CD1c-positive myeloid dendritic cell (primary cell): ENCODE measurements at regions not wholly inside any gene's neighbourhood (a gene's known extent, or its start where the extent isn't known, plus 50 kb on each side); places are given as distances from the start of the nearest gene placed in this dataset.

Experiments used
- DNase-seq: peaks from one replicate; pipeline ENCODE4 v3.0.0-alpha.2; 2016; ENCODE audit errors: extremely low spot score

DNA sequence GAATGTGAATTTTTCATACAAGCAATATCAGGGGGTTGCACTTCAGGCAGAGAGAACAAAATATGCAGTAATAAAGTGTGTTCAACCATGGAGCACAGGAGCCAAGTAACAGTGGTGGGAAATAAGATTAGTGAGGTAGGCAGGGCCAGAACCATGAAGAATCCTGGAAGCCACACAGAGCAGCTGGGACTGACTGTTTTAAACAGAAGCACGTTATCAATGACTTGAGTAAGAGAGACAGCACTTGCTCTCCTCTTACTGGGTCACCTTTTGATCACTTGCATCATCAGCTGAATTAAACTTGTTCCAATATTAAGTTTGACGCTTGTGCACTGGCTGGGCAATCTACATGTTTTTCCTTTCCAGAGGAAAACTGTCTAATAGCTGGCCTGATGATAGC, 238.5 kb downstream of the TBX18 start:
- DNase-seq = no peak

- DNase-seq = no peak
Observed at GRCh38 chr6:84524636-84525035, 239.8 kb downstream of the TBX18 start.

- no peak for DNase-seq
Observed at GRCh38 chr6:84522135-84522549, 242.3 kb downstream of the TBX18 start.

- no peak for DNase-seq
Observed at GRCh38 chr6:84521511-84521910, 242.9 kb downstream of the TBX18 start.

DNA sequence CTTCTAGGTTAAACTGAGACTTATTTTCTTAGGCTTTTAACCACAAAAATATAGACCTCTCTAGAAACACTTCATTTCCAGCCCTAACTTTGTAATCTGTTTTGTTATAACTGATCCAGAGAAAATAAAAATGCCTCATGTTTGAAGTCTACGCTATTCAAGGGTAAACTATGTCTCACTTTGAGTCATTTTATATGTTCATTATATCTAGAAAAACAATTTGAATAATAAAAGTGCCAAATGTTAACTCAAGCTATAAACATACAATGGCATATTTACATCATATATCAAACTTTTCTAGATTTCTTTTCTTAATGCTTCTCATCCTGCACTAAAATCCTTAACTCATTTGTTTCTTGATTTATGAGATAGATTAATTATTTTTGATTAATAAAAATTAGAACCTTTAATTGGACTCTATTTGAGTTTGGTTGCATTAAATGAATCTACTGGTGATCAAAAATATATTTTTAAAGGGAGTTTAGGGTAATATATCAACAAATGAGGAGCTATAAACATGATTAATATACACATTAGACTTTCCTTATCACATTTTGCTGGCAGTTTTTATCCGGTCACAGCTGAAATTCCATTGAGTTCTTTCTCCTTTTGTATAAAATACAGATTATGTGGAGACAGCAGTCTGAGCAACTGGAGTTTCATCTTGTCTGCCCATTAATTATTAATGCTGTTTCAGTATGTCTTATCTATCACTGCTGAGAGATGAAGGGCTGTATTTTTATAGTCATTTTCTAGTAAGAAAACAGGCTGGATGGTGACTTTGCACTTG, 246.5 kb downstream of the TBX18 start:
- DNase-seq = no peak

GRCh38 chr6:84516154-84516553, 248.2 kb downstream of the TBX18 start:
- no peak for DNase-seq

DNA sequence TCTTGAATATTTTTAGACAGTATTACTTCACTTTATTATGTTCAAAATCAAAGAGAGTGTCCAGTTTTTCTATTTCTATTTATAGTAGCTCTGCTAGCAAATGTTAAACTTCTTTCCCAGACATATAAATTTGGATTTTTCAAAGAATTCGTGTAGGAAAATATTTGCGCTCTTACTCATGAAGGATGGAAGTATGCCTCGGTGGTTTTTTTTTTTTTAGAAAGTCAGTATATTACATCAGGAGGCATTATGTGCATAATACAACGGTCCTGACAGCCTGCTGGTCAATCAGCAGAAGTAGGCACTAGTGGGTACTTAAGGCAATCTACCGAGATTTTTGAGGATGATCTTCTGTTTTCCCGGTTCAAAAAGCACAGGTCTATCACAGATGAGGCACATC, 249.3 kb downstream of the TBX18 start:
- DNase-seq = no peak

DNA sequence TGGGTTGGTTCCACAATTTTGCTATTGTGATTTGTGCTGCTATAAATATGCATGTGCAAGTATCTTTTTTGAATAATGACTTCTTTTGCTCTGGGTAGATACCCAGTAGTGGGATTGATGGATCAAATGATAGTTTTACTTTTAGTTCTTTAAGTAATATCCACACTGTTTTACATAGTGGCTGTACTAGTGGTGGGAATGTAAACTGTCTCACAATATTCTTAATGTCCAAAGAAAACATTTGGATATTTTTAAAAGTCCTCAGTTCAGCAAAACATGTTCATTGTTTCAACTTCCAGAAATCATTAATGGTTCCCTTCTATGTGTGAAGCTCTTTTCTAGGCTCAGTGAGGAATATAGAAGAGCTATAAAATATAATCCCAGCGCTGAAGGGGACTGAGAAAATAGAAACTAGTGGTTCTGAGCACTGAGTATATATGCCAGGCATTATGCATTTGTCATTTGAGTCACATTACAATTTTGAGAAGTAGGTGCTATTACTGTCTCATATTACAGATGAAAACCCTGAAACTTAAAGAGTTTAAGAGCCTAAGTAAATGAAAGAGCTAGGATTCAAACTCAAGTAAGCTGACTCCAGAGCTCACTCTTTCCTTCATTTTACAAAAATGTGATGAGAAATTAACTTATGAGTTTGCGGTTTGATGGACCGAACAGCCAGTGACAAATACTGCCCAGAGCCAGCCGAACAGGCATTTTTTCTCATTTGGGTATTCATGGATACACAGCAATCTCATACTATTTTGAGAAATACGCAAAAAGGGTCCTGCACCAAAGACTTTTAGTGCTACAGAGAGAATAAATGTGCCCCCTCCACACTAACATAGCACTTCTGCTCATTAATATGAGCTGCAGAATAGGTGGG, 250.1 kb downstream of the TBX18 start:
- no peak for DNase-seq

- no peak for DNase-seq
Observed at GRCh38 chr6:84512391-84512790, 252.0 kb downstream of the TBX18 start.

- DNase-seq = no peak
Observed at GRCh38 chr6:84511929-84512328, 252.5 kb downstream of the TBX18 start.

- DNase-seq = no peak
Observed at GRCh38 chr6:84508981-84509380, 255.4 kb downstream of the TBX18 start.

DNA sequence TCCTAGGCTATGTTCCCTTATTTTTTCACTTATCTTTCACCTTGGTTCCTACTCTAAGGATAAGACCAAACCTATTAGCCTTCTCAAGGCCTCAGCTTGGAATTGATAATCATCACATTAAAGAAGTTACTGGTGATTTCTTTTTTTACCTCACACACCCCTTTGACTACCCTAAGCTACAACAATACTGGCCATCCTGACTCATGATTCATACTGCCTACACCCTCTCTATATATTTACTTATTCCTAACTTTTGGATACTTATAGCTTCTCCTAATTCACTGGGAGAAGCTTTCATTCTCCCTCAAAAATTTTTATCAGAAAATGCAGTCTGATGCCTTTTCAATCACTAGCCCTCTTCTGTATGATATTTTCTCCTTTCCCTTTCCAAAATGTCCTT, 256.1 kb downstream of the TBX18 start:
- no peak for DNase-seq

- no peak for DNase-seq
Observed at GRCh38 chr6:84504025-84504424, 260.4 kb downstream of the TBX18 start.

GRCh38 chr6:84501315-84501714, 263.1 kb downstream of the TBX18 start:
- no peak for DNase-seq

- DNase-seq = no peak
Observed at GRCh38 chr6:84500726-84501125, 263.7 kb downstream of the TBX18 start.

DNA sequence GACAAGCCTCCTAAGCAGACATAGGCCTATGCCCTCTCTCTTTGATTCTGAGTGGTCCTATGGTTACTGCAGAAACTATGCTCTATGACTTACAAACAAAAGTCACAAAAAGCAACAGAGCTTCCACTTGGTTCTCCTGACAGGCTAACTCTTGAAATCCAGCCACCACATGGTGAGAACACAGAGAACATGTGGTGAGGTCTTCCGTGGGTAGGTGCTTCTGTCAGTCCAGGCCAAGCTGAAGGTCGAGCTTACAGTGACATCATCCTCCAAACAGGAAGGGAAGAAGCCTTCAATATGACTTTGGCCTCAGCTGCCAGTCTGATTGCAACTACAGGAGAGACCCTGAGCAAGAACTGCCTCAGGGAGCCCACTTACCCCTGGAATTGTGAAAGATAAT, 265.5 kb downstream of the TBX18 start:
- no peak for DNase-seq

DNA sequence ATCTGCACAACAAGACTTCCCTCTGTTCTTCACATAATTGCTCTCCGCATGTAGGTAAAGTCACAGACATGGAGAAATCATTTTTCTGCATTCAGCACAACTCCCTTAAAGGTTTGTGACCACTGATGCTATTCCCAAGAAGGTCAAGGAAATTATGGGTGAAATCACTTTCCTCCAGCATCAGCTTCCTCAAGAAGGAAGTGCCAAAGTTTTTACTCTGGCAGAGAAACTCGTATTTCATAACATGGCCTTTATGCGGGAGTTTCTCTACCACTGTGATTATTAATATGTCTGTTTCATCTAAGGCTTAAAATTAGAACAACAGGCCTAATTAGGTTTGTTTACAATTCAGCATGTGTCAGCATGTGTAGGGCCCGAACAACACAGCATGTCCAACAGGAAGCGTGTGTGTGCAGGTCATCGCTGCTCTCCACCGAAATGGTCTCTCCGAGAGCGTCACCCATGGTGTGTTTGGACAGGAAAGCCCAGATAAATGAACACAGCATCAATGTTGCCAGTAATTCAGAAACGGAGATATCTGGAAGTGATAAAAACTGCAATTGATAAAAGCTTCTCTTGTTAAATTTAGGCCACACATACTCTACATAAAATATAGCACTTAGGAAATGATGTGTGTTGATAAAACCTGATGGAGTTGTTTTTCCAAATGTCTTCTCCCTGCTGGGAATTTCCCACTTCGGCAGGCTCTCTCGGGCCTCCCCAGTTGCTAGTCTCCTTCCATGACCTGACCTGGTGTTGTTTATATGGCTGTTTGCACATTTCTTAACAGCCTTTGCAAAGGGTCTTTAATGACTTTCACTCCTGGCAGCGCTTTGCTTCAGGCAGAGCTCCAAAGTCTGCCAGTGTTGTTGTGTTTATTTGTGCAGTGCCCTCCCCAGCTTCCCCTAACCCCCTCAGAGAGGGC, 265.1 kb upstream of the CEP162 start:
- no peak for DNase-seq

GRCh38 chr6:84489598-84489997, 262.2 kb upstream of the CEP162 start:
- no peak for DNase-seq

- no peak for DNase-seq
Observed at GRCh38 chr6:84486526-84486925, 259.1 kb upstream of the CEP162 start.

- no peak for DNase-seq
Observed at GRCh38 chr6:84469144-84469543, 241.7 kb upstream of the CEP162 start.

DNA sequence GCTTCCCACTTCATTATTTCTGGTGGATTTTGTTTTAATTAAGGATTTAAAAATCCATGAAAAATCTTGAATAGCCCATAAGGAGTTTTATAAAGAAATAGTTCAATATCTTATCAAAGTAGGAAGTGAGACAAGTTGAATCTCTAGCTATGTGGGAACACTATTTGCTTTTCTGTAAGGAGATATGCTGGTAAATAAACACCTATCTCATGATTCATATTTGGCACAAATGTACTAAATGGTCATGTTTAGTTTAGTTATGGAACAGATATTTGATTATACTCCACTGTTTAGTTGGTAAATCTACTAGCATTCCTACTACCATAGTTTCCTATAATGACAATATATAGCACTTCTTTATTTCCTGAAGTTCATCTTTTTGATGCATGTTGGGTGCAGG, 239.9 kb upstream of the CEP162 start:
- DNase-seq = no peak

- DNase-seq = no peak
Observed at GRCh38 chr6:84466511-84466910, 239.1 kb upstream of the CEP162 start.
